ENCODE measurements at regions not wholly inside any gene's neighbourhood (a gene's known extent, or its start where the extent isn't known, plus 50 kb on each side); places are given as distances from the start of the nearest gene placed in this dataset.

GRCh38 chr2:194203898-194204297, 1453.1 kb upstream of the SLC39A10 start:
- no peak for DNase-seq

- DNase-seq = no peak
Measured at GRCh38 chr2:194182888-194183287, 1474.1 kb upstream of the SLC39A10 start.

GRCh38 chr2:194176134-194176533, 1480.9 kb upstream of the SLC39A10 start:
- DNase-seq = no peak

- no peak for DNase-seq
Measured at GRCh38 chr2:194166818-194167217, 1490.2 kb upstream of the SLC39A10 start.

GRCh38 chr2:194155431-194155830, 1501.6 kb upstream of the SLC39A10 start:
- no peak for DNase-seq

- no peak for DNase-seq
Measured at GRCh38 chr2:194151231-194151630, 1505.8 kb upstream of the SLC39A10 start.

GRCh38 chr2:194135463-194135862, 1521.6 kb upstream of the SLC39A10 start:
- no peak for DNase-seq

- DNase-seq = no peak
Measured at GRCh38 chr2:194128810-194129209, 1528.2 kb upstream of the SLC39A10 start.

- no peak for DNase-seq
Measured at GRCh38 chr2:194126418-194126817, 1530.6 kb upstream of the SLC39A10 start.

GRCh38 chr2:194116861-194117260, 1540.2 kb upstream of the SLC39A10 start:
- DNase-seq = no peak

- no peak for DNase-seq
Measured at GRCh38 chr2:194105358-194105757, 1551.7 kb upstream of the SLC39A10 start.

- no peak for DNase-seq
Measured at GRCh38 chr2:194104687-194105086, 1552.3 kb upstream of the SLC39A10 start.

- DNase-seq = no peak
Measured at GRCh38 chr2:194103941-194104659, 1552.9 kb upstream of the SLC39A10 start.

GRCh38 chr2:194102546-194102945, 1554.5 kb upstream of the SLC39A10 start:
- no peak for DNase-seq

- no peak for DNase-seq
Measured at GRCh38 chr2:194100201-194100600, 1556.8 kb upstream of the SLC39A10 start.

- DNase-seq = no peak
Measured at GRCh38 chr2:194096402-194096801, 1560.6 kb upstream of the SLC39A10 start.

GRCh38 chr2:194095359-194095758, 1561.7 kb upstream of the SLC39A10 start:
- DNase-seq = no peak

- DNase-seq = no peak
Measured at GRCh38 chr2:194090251-194090905, 1566.6 kb upstream of the SLC39A10 start.

GRCh38 chr2:194087089-194087958, 1569.7 kb upstream of the SLC39A10 start:
- no peak for DNase-seq

- DNase-seq = no peak
Measured at GRCh38 chr2:194086129-194086528, 1570.9 kb upstream of the SLC39A10 start.

GRCh38 chr2:194079989-194080388, 1577.0 kb upstream of the SLC39A10 start:
- no peak for DNase-seq

GRCh38 chr2:194077366-194077765, 1579.7 kb upstream of the SLC39A10 start:
- no peak for DNase-seq

- no peak for DNase-seq
Measured at GRCh38 chr2:194062401-194062800, 1594.6 kb upstream of the SLC39A10 start.

GRCh38 chr2:194060269-194060668, 1596.8 kb upstream of the SLC39A10 start:
- no peak for DNase-seq
